Endothelial cell of umbilical vein (primary cell): ENCODE measurements at regions not wholly inside any gene's neighbourhood (a gene's known extent, or its start where the extent isn't known, plus 50 kb on each side); places are given as distances from the start of the nearest gene placed in this dataset.

Experiments
- BruUV-seq: library from RNA; stranded (reverse); fragments of 400-500 nt; replicated peaks from 2 replicates; lab custom pipeline; 2021; lab: Mats Ljungman, UMichigan
- CTCF ChIA-PET: fragments of 300-600, 350-600 bp; sonication (Branson Sonifier 250); formaldehyde crosslinking; loops from one replicate; lab custom pipeline; 2021; ENCODE audit warnings: antibody characterized with exemption, inconsistent platforms; lab: Charles Lee
- POLR2A ChIA-PET: fragments of 300-600, 350-600 bp; sonication (Branson Sonifier 250); formaldehyde crosslinking; loops from one replicate; lab custom pipeline; 2021; ENCODE audit warnings: antibody characterized with exemption, inconsistent platforms; lab: Charles Lee
- DNase-seq: peaks from one replicate; pipeline ENCODE4 v3.0.0-alpha.2; 2011; ENCODE audit warnings: low read depth, low spot score
- FAIRE-seq: peaks from 2 replicates; lab custom pipeline; 2011; peaks lifted over from hg19 to GRCh38; lab: Jason Lieb, UNC
- H2AFZ ChIP-seq: 2 replicates; pipeline ENCODE4 v1.6.0; 2012; ENCODE audit warnings: low read depth, low read length, control low read depth, inconsistent platforms
- H3K27ac ChIP-seq: 2 replicates; pipeline ENCODE4 v1.5.1; 2011; ENCODE audit warnings: low read depth, mild to moderate bottlenecking, control low read depth, low read length, moderate library complexity; ENCODE audit not compliant: insufficient read depth
- H3K27me3 ChIP-seq, 2 experiments: 2 replicates each; pipeline versions ENCODE4 v1.6.0 to v1.6.1; 2011; ENCODE audit warnings: low read length in 2 of 2, mixed read lengths in 1 of 2; ENCODE audit not compliant: control insufficient read depth in 2 of 2, insufficient read depth in 2 of 2
- H3K36me3 ChIP-seq, 2 experiments: 2 replicates in 1 of 2; 3 replicates in 1 of 2; pipeline ENCODE4 v1.5.1; 2011; ENCODE audit warnings: low read length in 2 of 2, mild to moderate bottlenecking in 1 of 2, moderate library complexity in 1 of 2; ENCODE audit not compliant: control insufficient read depth in 2 of 2, insufficient read depth in 2 of 2; ENCODE audit errors: extremely low read depth in 1 of 2
- H3K4me1 ChIP-seq: 3 replicates; pipeline ENCODE4 v1.5.1; 2011; ENCODE audit warnings: mild to moderate bottlenecking, low read length; ENCODE audit not compliant: control insufficient read depth, insufficient read depth; ENCODE audit errors: extremely low read depth
- H3K4me2 ChIP-seq: 2 replicates; pipeline ENCODE4 v1.6.1; 2011; ENCODE audit warnings: low read length, control low read depth, mixed read lengths; ENCODE audit not compliant: insufficient read depth
- H3K4me3 ChIP-seq, 3 experiments: fragments of 200-600 bp in 1 of 3; sonication (generic), shearing (Covaris generic) in 1 of 3; replicated peaks in 1 of 3; 2 replicates each; pipeline ENCODE4 v1.5.1; 2011 to 2016; ENCODE audit warnings: control low read depth in 3 of 3, low read length in 3 of 3, mild to moderate bottlenecking in 2 of 3, inconsistent platforms in 1 of 3, low read depth in 1 of 3, moderate library complexity in 1 of 3; ENCODE audit not compliant: insufficient read depth in 1 of 3
- H3K79me2 ChIP-seq: 2 replicates; pipeline ENCODE4 v1.6.0; 2012; ENCODE audit warnings: low read length, inconsistent platforms; ENCODE audit not compliant: control insufficient read depth, insufficient read depth
- H3K9ac ChIP-seq: replicated peaks from 2 replicates; pipeline ENCODE3; 2011; ENCODE audit warnings: low read length, control low read depth; ENCODE audit not compliant: insufficient read depth; ENCODE audit errors: extremely low read depth
- H3K9me1 ChIP-seq: replicated peaks from 3 replicates; pipeline ENCODE4 v1.6.0; 2011; ENCODE audit warnings: mild to moderate bottlenecking, low read length; ENCODE audit not compliant: control insufficient read depth, insufficient read depth; ENCODE audit errors: extremely low read depth
- H3K9me3 ChIP-seq: replicated peaks from 2 replicates; pipeline ENCODE4 v1.5.1; 2012; ENCODE audit warnings: low read length, inconsistent platforms; ENCODE audit not compliant: control insufficient read depth, insufficient read depth
- H4K20me1 ChIP-seq: replicated peaks from 2 replicates; pipeline ENCODE3; 2011; ENCODE audit warnings: mild to moderate bottlenecking, low read length; ENCODE audit not compliant: control insufficient read depth, insufficient read depth; ENCODE audit errors: extremely low read depth
- EZH2 ChIP-seq: IDR thresholded peaks from 2 replicates; pipeline ENCODE4 v1.6.1; 2012; ENCODE audit warnings: borderline replicate concordance, low read depth, mild to moderate bottlenecking, moderate library complexity, low read length, inconsistent platforms; ENCODE audit not compliant: severe bottlenecking
- FOS ChIP-seq: IDR thresholded peaks from 2 replicates; pipeline ENCODE4 v1.6.1; 2011; ENCODE audit warnings: mild to moderate bottlenecking, low read length, moderate library complexity, borderline replicate concordance; ENCODE audit not compliant: insufficient read depth
- GATA2 ChIP-seq: IDR thresholded peaks from 2 replicates; pipeline ENCODE4 v1.7.0; 2011; ENCODE audit warnings: low read depth, mild to moderate bottlenecking, moderate library complexity, mixed read lengths, low read length; ENCODE audit not compliant: insufficient read length, insufficient read depth
- JUN ChIP-seq: IDR thresholded peaks from 2 replicates; pipeline ENCODE4 v1.6.1; 2011; ENCODE audit warnings: borderline replicate concordance, low read depth; ENCODE audit not compliant: insufficient read length, insufficient read depth
- MYC ChIP-seq: IDR thresholded peaks from one replicate; pipeline ENCODE4 v1.6.1; 2011; ENCODE audit warnings: mild to moderate bottlenecking, low read depth, low read length
- POLR2A ChIP-seq: IDR thresholded peaks from 2 replicates; pipeline ENCODE4 v1.6.1; 2012; ENCODE audit warnings: low read depth, mild to moderate bottlenecking, control low read depth, low read length
- POLR2AphosphoS5 ChIP-seq: IDR thresholded peaks from 2 replicates; pipeline ENCODE4 v1.6.1; 2012; ENCODE audit warnings: low read depth, mild to moderate bottlenecking, control low read depth, low read length, moderate library complexity; ENCODE audit not compliant: insufficient read depth
- dilution Hi-C: fragments of 300-500 bp; cut with MboI; formaldehyde crosslinking; loops from one replicate; pipeline ENCODE4 v1.15.0; 2019; ENCODE audit warnings: low sequenced_read_pairs; ENCODE audit not compliant: extremely low pct_ligation_motif_present
- intact Hi-C: fragments of 100-400 bp; cut with micrococcal nuclease; formaldehyde crosslinking; loops from one replicate; pipeline ENCODE4 v1.10.0; 2022
- TF ChIP-seq, protein P1 (sequence below), 2 donors: IDR thresholded peaks; 1 replicate in 1 of 2; 2 replicates in 1 of 2; pipeline ENCODE4 v1.5.1; 2011; ENCODE audit warnings: low read length in 2 of 2, mild to moderate bottlenecking in 2 of 2, moderate library complexity in 2 of 2, control low read depth in 1 of 2, inconsistent platforms in 1 of 2, low read depth in 1 of 2; ENCODE audit not compliant: insufficient read depth in 1 of 2; ENCODE audit errors: extremely low read depth in 1 of 2
- TF ChIP-seq, protein P2 (sequence below): IDR thresholded peaks from 2 replicates; pipeline ENCODE4 v1.6.1; 2011; ENCODE audit not compliant: insufficient read depth, insufficient read length

DNA sequence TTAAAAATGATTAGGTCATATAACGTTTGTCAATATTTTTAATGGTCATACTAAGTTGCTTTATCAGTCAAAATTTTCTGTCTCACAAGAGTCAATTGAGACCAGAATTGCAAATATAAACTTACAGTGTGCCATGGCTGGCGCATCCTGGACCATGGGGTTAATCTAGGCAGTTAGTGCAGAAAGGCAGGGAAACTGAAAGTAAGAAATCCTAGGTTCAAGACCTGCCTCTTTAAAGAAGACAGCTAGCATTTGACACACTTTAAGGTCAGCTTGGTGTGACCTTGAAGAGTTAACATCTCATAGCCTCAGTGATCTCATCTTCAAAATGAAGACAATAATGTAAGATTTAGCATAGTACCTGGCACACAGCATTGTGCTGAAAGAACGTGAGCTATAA lies 210.0 kb upstream of the DAB1 start:
- Histone ChIP-seq H4K20me1 (no peaks in the 10 kb centered on the region), H3K27ac (no peak overlapping the region), H3K36me3 (no peaks in the 10 kb centered on the region), H2AFZ (no peak overlapping the region), H3K27me3 (peaks cover 0 to 3% of the 10 kb centered on the region in 2 experiments), H3K4me2 (no peak overlapping the region), H3K79me2 (no peaks in the 10 kb centered on the region), H3K4me3 (no peak overlapping the region), H3K9me1 (no peaks in the 10 kb centered on the region), H3K4me1 (no peaks in the 10 kb centered on the region), H3K9ac (no peak overlapping the region), H3K9me3 (no peaks in the 10 kb centered on the region)
- dilution Hi-C loops, result no loop called here
- FAIRE-seq (no peak), DNase-seq (no peak)
- intact Hi-C loops, result no loop called here
- CTCF ChIA-PET, result interaction anchor here (1.1 kb wide), 1 partner anchor 11 kb away, joined by 3 read pairs; no protein-coding TSS in a partner anchor
- TF ChIP-seq FOS (no peak), POLR2A (no peak), MYC (no peak), EZH2 (no peak), GATA2 (no peak), JUN (no peak), POLR2AphosphoS5 (no peak)
- TF ChIP-seq, protein P1, sequence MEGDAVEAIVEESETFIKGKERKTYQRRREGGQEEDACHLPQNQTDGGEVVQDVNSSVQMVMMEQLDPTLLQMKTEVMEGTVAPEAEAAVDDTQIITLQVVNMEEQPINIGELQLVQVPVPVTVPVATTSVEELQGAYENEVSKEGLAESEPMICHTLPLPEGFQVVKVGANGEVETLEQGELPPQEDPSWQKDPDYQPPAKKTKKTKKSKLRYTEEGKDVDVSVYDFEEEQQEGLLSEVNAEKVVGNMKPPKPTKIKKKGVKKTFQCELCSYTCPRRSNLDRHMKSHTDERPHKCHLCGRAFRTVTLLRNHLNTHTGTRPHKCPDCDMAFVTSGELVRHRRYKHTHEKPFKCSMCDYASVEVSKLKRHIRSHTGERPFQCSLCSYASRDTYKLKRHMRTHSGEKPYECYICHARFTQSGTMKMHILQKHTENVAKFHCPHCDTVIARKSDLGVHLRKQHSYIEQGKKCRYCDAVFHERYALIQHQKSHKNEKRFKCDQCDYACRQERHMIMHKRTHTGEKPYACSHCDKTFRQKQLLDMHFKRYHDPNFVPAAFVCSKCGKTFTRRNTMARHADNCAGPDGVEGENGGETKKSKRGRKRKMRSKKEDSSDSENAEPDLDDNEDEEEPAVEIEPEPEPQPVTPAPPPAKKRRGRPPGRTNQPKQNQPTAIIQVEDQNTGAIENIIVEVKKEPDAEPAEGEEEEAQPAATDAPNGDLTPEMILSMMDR (IDR thresholded peaks at IDR 0.05; ENCODE audit: extremely low read depth in 1 of 2, insufficient read depth in 1 of 2, low read depth in 1 of 2, low read length in 2 of 2), result no peak
- TF ChIP-seq, protein P2, sequence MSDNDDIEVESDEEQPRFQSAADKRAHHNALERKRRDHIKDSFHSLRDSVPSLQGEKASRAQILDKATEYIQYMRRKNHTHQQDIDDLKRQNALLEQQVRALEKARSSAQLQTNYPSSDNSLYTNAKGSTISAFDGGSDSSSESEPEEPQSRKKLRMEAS, result no peak
- no TSS peak for BruUV-seq
- POLR2A ChIA-PET, result no interaction called here
